ENCODE measurements at regions not wholly inside any gene's neighbourhood (a gene's known extent, or its start where the extent isn't known, plus 50 kb on each side); places are given as distances from the start of the nearest gene placed in this dataset.
"Not testable (repeated sequence)": the region's sequence is repeated elsewhere in the genome, so short reads cannot be mapped to it uniquely, and the experiment has no call there.

GRCh38 chr18:51563396-51563795, 365.9 kb upstream of the MEX3C start:
- H3K27ac ChIP-seq = no peak overlapping the region
- no peak for DNase-seq (ENCODE audit: low read depth, low spot score)

GRCh38 chr18:51568151-51568550, 370.7 kb upstream of the MEX3C start:
- no peak overlapping the region for H3K27ac ChIP-seq
- DNase-seq (ENCODE audit: low read depth, low spot score) = no peak

- no peak overlapping the region for H3K27ac ChIP-seq
These were observed 371.7 kb upstream of the MEX3C start for GRCh38 chr18:51569153-51569552.

GRCh38 chr18:51569561-51569960, 372.1 kb upstream of the MEX3C start:
- DNase-seq (ENCODE audit: low read depth, low spot score) = no peak
- H3K27ac ChIP-seq = no peak overlapping the region

More at GRCh38 chr18:51569153-51569552, 371.7 kb upstream of the MEX3C start:
- no peak for DNase-seq (ENCODE audit: low read depth, low spot score)

- not testable (repeated sequence) for DNase-seq (ENCODE audit: low read depth, low spot score); H3K27ac ChIP-seq
These were observed 372.6 kb upstream of the MEX3C start for GRCh38 chr18:51570071-51570470.

GRCh38 chr18:51573886-51574285, 376.4 kb upstream of the MEX3C start:
- DNase-seq (ENCODE audit: low read depth, low spot score); H3K27ac ChIP-seq: not testable (repeated sequence)

GRCh38 chr18:51575171-51575570, 377.7 kb upstream of the MEX3C start:
- no peak for DNase-seq (ENCODE audit: low read depth, low spot score)
- no peak overlapping the region for H3K27ac ChIP-seq

GRCh38 chr18:51578406-51578980, 381.0 kb upstream of the MEX3C start:
- no peak overlapping the region for H3K27ac ChIP-seq
- DNase-seq (ENCODE audit: low read depth, low spot score) = no peak

GRCh38 chr18:51580580-51580979, 383.1 kb upstream of the MEX3C start:
- no peak for DNase-seq (ENCODE audit: low read depth, low spot score)
- H3K27ac ChIP-seq = no peak overlapping the region

GRCh38 chr18:51582551-51582950, 385.1 kb upstream of the MEX3C start:
- H3K27ac ChIP-seq = no peak overlapping the region
- no peak for DNase-seq (ENCODE audit: low read depth, low spot score)

GRCh38 chr18:51588616-51589015, 391.1 kb upstream of the MEX3C start:
- DNase-seq (ENCODE audit: low read depth, low spot score) = no peak
- no peak overlapping the region for H3K27ac ChIP-seq

GRCh38 chr18:51593931-51594330, 396.4 kb upstream of the MEX3C start:
- no peak for DNase-seq (ENCODE audit: low read depth, low spot score)
- H3K27ac ChIP-seq = no peak overlapping the region

GRCh38 chr18:51603111-51603510, 405.6 kb upstream of the MEX3C start:
- DNase-seq (ENCODE audit: low read depth, low spot score) = no peak
- no peak overlapping the region for H3K27ac ChIP-seq

GRCh38 chr18:51603551-51603950, 406.1 kb upstream of the MEX3C start:
- H3K27ac ChIP-seq = no peak overlapping the region
- no peak for DNase-seq (ENCODE audit: low read depth, low spot score)

- DNase-seq (ENCODE audit: low read depth, low spot score) = no peak
- H3K27ac ChIP-seq = no peak overlapping the region
These were observed 413.0 kb upstream of the MEX3C start for GRCh38 chr18:51610481-51610880.

GRCh38 chr18:51611326-51611725, 413.8 kb upstream of the MEX3C start:
- no peak for DNase-seq (ENCODE audit: low read depth, low spot score)
- no peak overlapping the region for H3K27ac ChIP-seq

GRCh38 chr18:51614033-51614432, 416.6 kb upstream of the MEX3C start:
- DNase-seq (ENCODE audit: low read depth, low spot score) = peak; percentile 84
- peak overlapping the region; percentile 18 for H3K27ac ChIP-seq

- no peak overlapping the region for H3K27ac ChIP-seq
- peak; percentile 31 for DNase-seq (ENCODE audit: low read depth, low spot score)
These were observed 417.6 kb upstream of the MEX3C start for GRCh38 chr18:51614967-51615571.

GRCh38 chr18:51617167-51617566, 419.7 kb upstream of the MEX3C start:
- DNase-seq (ENCODE audit: low read depth, low spot score) = no peak
- H3K27ac ChIP-seq = no peak overlapping the region

GRCh38 chr18:51617572-51618260, 420.2 kb upstream of the MEX3C start:
- H3K27ac ChIP-seq = no peak overlapping the region
- no peak for DNase-seq (ENCODE audit: low read depth, low spot score)

GRCh38 chr18:51619283-51619682, 421.8 kb upstream of the MEX3C start:
- H3K27ac ChIP-seq = no peak overlapping the region
- DNase-seq (ENCODE audit: low read depth, low spot score) = no peak
